Occipital lobe (tissue), 1 donor: ENCODE measurements at regions not wholly inside any gene's neighbourhood (a gene's known extent, or its start where the extent isn't known, plus 50 kb on each side); places are given as distances from the start of the nearest gene placed in this dataset.

Experiments
- DNase-seq: peaks from one replicate; lab custom pipeline; 2025; lab: John Stamatoyannopoulos, UW

GRCh38 chr13:109447667-109448066 lies 338.7 kb downstream of the IRS2 start:
- DNase-seq, result no peak

- DNase-seq, result no peak
Observed at GRCh38 chr13:109440320-109440719, 346.1 kb downstream of the IRS2 start.

- no peak for DNase-seq
Observed at GRCh38 chr13:109439813-109440212, 346.6 kb downstream of the IRS2 start.

GRCh38 chr13:109436841-109437240 lies 349.5 kb downstream of the IRS2 start:
- DNase-seq, result no peak

- DNase-seq, result no peak
Observed at GRCh38 chr13:109436055-109436622, 350.2 kb downstream of the IRS2 start.

GRCh38 chr13:109431217-109431616 lies 355.2 kb downstream of the IRS2 start:
- no peak for DNase-seq

- no peak for DNase-seq
Observed at GRCh38 chr13:109428146-109428545, 358.2 kb downstream of the IRS2 start.

- DNase-seq, result no peak
Observed at GRCh38 chr13:109427695-109428094, 358.7 kb downstream of the IRS2 start.

- no peak for DNase-seq
Observed at GRCh38 chr13:109427148-109427547, 359.2 kb downstream of the IRS2 start.

GRCh38 chr13:109426690-109426990 lies 359.7 kb downstream of the IRS2 start:
- no peak for DNase-seq

- no peak for DNase-seq
Observed at GRCh38 chr13:109425821-109426689, 360.3 kb downstream of the IRS2 start.

- no peak for DNase-seq
Observed at GRCh38 chr13:109422161-109422560, 364.2 kb downstream of the IRS2 start.

GRCh38 chr13:109419896-109420295 lies 366.5 kb downstream of the IRS2 start:
- no peak for DNase-seq

GRCh38 chr13:109418111-109418510 lies 368.3 kb downstream of the IRS2 start:
- DNase-seq, result no peak

- no peak for DNase-seq
Observed at GRCh38 chr13:109416001-109416400, 370.4 kb downstream of the IRS2 start.

- DNase-seq, result no peak
Observed at GRCh38 chr13:109415057-109415456, 371.3 kb downstream of the IRS2 start.

- no peak for DNase-seq
Observed at GRCh38 chr13:109412283-109412901, 374.0 kb downstream of the IRS2 start.

GRCh38 chr13:109410868-109411267 lies 375.5 kb downstream of the IRS2 start:
- no peak for DNase-seq

- no peak for DNase-seq
Observed at GRCh38 chr13:109408591-109409382, 377.6 kb downstream of the IRS2 start.

GRCh38 chr13:109406376-109406992 lies 379.9 kb downstream of the IRS2 start:
- DNase-seq, result no peak

- DNase-seq, result no peak
Observed at GRCh38 chr13:109403012-109403421, 383.4 kb downstream of the IRS2 start.

- DNase-seq, result no peak
Observed at GRCh38 chr13:109401891-109402290, 384.5 kb downstream of the IRS2 start.
